Daoy (cell line): ENCODE measurements at regions not wholly inside any gene's neighbourhood (a gene's known extent, or its start where the extent isn't known, plus 50 kb on each side); places are given as distances from the start of the nearest gene placed in this dataset.
A peak's percentile ranks its signal among the peaks of the same experiment; 100 is the strongest.
"Not testable (repeated sequence)": the region's sequence is repeated elsewhere in the genome, so short reads cannot be mapped to it uniquely, and the experiment has no call there.

Experiments used
- DNase-seq: peaks from one replicate; pipeline ENCODE4 v3.0.0-alpha.2; 2015; ENCODE audit warnings: low read depth

- DNase-seq, result no peak
Measured at GRCh38 chr12:93204896-93205295, 172.8 kb upstream of the NUDT4 start.

DNA sequence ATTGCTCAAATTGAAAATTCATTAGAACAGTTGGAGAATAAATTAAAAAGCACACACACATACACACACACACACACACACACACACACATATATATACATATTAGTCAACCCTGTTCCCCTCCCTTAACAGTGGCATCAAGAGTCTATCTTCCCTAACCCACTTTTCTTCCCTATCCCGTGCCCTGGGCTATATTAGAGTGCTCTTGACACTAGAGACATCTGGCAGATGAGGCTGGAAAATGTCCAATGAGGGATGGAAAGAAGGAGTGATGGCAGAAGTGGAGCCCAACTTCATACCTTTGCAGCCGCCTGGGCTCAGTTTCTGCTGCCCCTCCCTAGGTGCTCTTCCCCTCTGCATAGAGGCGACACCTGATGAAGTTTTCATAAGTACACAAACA lies 172.4 kb upstream of the NUDT4 start:
- DNase-seq, result no peak

DNA sequence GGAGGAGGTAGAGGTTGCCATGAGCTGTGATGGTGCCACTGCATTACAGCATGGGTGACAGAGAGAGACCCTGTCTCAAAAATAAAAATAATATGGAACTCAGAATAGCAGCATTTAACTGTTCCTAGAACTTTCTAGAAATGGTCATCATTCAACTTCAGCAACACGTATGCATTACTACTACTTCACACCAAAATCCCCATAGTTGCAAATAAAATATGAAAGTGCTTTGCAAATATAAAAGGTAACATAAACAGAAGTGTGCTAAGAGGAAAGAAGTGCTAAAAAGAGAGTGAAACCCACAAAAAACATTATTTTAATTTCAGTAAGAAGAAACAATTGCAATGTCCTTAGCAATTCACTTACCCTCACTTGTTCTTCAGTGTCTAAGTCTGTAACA lies 169.7 kb upstream of the NUDT4 start:
- no peak for DNase-seq

- DNase-seq, result no peak
Measured at GRCh38 chr12:93214523-93215289, 163.0 kb upstream of the NUDT4 start.

- no peak for DNase-seq
Measured at GRCh38 chr12:93215290-93215678, 162.4 kb upstream of the NUDT4 start.

GRCh38 chr12:93219947-93220346 lies 157.8 kb upstream of the NUDT4 start:
- no peak for DNase-seq

GRCh38 chr12:93221841-93222240 lies 155.9 kb upstream of the NUDT4 start:
- DNase-seq, result no peak

GRCh38 chr12:93223440-93224426 lies 154.0 kb upstream of the NUDT4 start:
- no peak for DNase-seq

DNA sequence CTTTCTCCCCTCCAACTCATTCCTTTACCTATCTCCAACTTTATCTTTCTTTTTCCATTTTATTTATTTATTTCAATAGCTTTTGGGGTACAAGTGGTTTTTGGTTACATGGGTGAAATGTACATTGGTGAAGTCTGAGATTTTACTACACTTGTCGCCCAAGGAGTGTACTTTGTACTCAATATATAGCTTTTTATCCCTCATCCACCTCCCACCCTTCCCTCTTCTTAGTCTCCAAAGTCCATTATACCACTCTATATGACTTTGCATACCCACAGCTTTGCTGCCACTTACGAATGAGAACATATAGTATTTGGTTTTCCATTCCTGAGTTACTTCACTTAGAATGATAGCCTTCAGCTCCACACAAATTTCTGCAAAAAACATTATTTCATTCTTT lies 152.6 kb upstream of the NUDT4 start:
- no peak for DNase-seq

GRCh38 chr12:93226361-93226760 lies 151.4 kb upstream of the NUDT4 start:
- DNase-seq, result no peak

GRCh38 chr12:93229494-93230325 lies 148.0 kb upstream of the NUDT4 start:
- DNase-seq, result peak; percentile 80

DNA sequence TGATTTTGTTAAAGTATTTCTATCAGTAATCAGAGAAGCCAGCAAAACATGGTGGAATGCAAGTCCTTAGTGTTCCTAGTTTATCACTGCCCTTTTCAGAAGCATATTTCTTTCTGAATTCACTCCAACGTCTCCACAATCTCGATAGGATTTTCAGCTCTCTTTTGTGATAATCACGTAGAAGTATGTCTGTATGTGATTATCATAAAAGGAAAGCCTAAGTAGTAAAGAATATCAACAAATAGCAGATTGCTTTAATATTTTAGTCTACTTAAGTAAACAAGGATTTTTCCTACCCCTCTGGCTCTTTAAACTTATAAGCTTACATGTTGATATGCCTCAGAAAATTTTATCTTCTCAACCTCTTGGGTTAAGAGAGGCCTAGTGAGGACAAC lies 147.4 kb upstream of the NUDT4 start:
- no peak for DNase-seq

- DNase-seq, result no peak
Measured at GRCh38 chr12:93231938-93232337, 145.8 kb upstream of the NUDT4 start.

DNA sequence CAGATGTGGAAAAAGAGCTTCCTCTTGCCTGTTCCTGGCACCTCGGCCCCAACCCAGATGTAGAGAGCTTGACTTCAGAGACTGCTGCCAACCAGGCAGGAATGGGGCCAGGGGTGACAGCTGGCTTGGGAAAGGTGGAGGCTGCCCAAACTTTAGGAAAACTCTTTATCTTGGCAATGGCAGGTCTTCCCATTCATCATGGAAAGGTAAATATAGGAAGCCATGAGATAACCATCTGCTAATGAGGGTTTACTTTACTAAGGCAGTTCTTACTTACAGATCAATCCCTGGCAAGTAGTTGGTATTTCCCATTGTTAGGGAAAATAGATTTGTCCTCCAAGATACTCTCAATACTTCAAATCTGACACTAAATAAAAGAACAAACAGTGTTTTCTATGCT lies 143.1 kb upstream of the NUDT4 start:
- DNase-seq, result no peak

GRCh38 chr12:93235881-93236280 lies 141.8 kb upstream of the NUDT4 start:
- no peak for DNase-seq

DNA sequence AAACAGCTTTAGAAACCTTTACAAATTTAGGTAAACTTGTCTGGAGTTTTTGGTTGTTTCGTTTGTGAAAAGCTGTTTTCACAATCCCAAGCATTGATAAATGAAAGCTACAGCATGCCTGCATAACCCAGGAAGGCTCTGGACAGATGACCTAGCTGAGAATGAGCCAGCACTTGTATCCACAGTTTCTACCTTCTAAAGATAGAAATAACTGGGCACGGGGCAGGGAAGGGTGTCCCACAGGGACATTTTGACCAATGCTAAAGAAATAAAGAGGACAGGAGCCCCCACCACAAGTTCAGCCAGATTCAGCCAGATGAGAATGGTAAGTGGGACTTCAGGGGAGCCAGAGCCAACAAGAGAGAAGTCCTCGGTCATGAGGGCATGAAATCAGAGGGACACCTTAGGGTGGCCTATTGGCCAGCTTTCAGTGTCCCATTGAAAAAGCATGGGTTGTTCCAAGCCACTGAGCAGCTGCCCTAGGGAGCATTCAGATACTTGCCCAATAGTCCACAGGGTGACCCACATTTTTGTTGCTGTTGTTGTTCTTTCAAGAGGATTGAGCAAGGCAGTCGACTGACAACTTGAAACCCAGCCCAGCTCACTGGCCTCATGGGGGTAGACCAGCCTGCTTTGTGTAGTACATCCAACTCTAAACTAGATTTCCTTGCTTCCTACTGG lies 140.3 kb upstream of the NUDT4 start:
- no peak for DNase-seq

- DNase-seq, result not testable (repeated sequence)
Measured at GRCh38 chr12:93238512-93239262, 139.0 kb upstream of the NUDT4 start.

DNA sequence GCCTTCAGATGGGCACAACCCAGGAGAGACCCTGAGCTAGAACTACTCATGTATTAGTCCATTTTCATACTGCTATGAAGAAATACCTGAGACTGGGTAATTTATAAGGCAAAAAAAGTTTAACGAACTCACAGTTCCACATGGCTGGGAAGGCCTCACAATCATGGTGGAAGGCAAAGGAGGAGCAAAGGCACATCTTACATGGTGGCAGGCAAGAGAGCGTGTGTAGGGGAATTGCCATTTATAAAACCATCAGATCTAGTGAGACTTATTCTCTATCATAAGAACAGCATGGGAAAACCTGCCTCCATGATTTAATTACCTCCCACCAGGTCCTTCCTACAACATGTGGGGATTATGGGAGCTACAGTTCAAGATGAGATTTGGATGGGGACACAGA lies 137.9 kb upstream of the NUDT4 start:
- not testable (repeated sequence) for DNase-seq

- no peak for DNase-seq
Measured at GRCh38 chr12:93242154-93242972, 135.4 kb upstream of the NUDT4 start.

DNA sequence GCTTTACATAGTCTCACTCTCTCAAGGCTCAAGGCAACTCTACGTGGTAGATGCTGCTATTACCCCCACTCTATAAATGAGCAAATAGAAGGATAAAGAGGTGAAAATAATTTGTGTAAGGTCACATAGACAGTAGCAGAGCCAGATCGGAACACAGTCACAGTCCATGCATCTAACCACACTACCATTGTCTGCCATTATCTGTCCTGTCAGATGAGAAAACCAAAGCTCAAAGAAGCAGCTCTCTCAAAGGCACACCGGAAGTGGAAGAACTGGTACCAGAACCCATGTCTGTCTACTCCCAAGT lies 134.4 kb upstream of the NUDT4 start:
- DNase-seq, result no peak
